ENCODE measurements at regions not wholly inside any gene's neighbourhood (a gene's known extent, or its start where the extent isn't known, plus 50 kb on each side); places are given as distances from the start of the nearest gene placed in this dataset.

GRCh38 chr9:105958587-105958986 is 264.2 kb downstream of the TMEM38B start:
- no peaks in the 10 kb centered on the region for H3K9me3 Mint-ChIP-seq
- H3K23ac ChIP-seq (ENCODE audit: insufficient read length, low read depth, low read length) = no peak overlapping the region
- H4K5ac ChIP-seq (ENCODE audit: insufficient read length, low read depth, low read length) = no peak overlapping the region
- no peak overlapping the region for H3K4me3 Mint-ChIP-seq
- H3K18ac ChIP-seq (ENCODE audit: insufficient read length, low read depth, low read length) = no peak overlapping the region
- no peak overlapping the region for H2BK12ac ChIP-seq (ENCODE audit: insufficient read length, low read depth, low read length)
- H4K91ac ChIP-seq (ENCODE audit: insufficient read length, low read depth, low read length) = no peak overlapping the region
- no peak overlapping the region; a peak in 2 of 7 replicates for H3K27ac Mint-ChIP-seq
- H3T11ph ChIP-seq (ENCODE audit: low read length) = no peak overlapping the region
- H2BK15ac ChIP-seq (ENCODE audit: low read depth, low read length) = no peak overlapping the region
- H3K56ac ChIP-seq (ENCODE audit: insufficient read length, low read depth, low read length) = no peak overlapping the region
- H2AFZ ChIP-seq (ENCODE audit: low read length) = no peak overlapping the region
- no peaks in the 10 kb centered on the region for H3K23me2 ChIP-seq (ENCODE audit: insufficient read length, low read depth, low read length, poor library complexity, severe bottlenecking)
- H3K14ac ChIP-seq (ENCODE audit: insufficient read depth, low read length) = no peak overlapping the region
- H4K8ac ChIP-seq (replicated peaks; ENCODE audit: insufficient read length, low read depth, low read length) = no peak overlapping the region
- H3K4me1 ChIP-seq (ENCODE audit: insufficient read depth, low read length) = peaks cover 7% of the 10 kb centered on the region; the same call in 1 of the 2 replicates
- H3K9me3 ChIP-seq (ENCODE audit: control insufficient read depth, low read depth, low read length) = no peaks in the 10 kb centered on the region
- no peaks in the 10 kb centered on the region for H3K36me3 Mint-ChIP-seq (ENCODE audit: insufficient read depth in 1 of 3, low read depth in 3 of 3)
- no peak overlapping the region for H3K9ac ChIP-seq (ENCODE audit: extremely low read depth, insufficient read length, low read length)
- no peaks in the 10 kb centered on the region for H3K27me3 ChIP-seq (ENCODE audit: insufficient read depth, low read length)
- H3K27ac ChIP-seq (ENCODE audit: insufficient read length, low read depth, low read length) = no peak overlapping the region
- H3K27me3 Mint-ChIP-seq (ENCODE audit: low read depth) = no peaks in the 10 kb centered on the region
- H4K20me1 ChIP-seq (ENCODE audit: control insufficient read depth, insufficient read depth, insufficient read length) = no peaks in the 10 kb centered on the region
- H3K4me1 Mint-ChIP-seq = peaks cover 39 to 46% of the 10 kb centered on the region in 2 experiments
- H2BK20ac ChIP-seq (ENCODE audit: low read depth, low read length, poor library complexity, severe bottlenecking) = no peak overlapping the region
- H2BK120ac ChIP-seq (ENCODE audit: low read depth, low read length, poor library complexity, severe bottlenecking) = no peak overlapping the region
- no CpG with 5 or more reads among the region's 3 CpGs for WGBS (ENCODE audit: extremely low coverage, insufficient read length, low lambda C conversion rate)
- no peak for DNase-seq
- H3K79me1 ChIP-seq (ENCODE audit: insufficient read depth, low read depth, low read length, poor library complexity, severe bottlenecking) = no peaks in the 10 kb centered on the region
- no peak overlapping the region for H3K4ac ChIP-seq (ENCODE audit: low read depth, low read length)
- no peak overlapping the region for H2BK5ac ChIP-seq (ENCODE audit: insufficient read length, low read length)
- H2AK5ac ChIP-seq (ENCODE audit: insufficient read length, low read length) = no peak overlapping the region
- no peak overlapping the region for H3K4me2 ChIP-seq (ENCODE audit: insufficient read depth, insufficient read length, low read length)
- H3K79me2 ChIP-seq (ENCODE audit: insufficient read depth, low read length) = no peaks in the 10 kb centered on the region
- no peak for TF ChIP-seq CTCF (conservative IDR thresholded peaks at IDR 0.05)

Data from H9 (cell line).